CD4-positive, alpha-beta T cell (primary cell): ENCODE measurements at regions not wholly inside any gene's neighbourhood (a gene's known extent, or its start where the extent isn't known, plus 50 kb on each side); places are given as distances from the start of the nearest gene placed in this dataset.

Experiments
- ATAC-seq: fragments of 200-7000 bp; cut with Tn5 transposase; one replicate; pipeline ENCODE4 v1.10.0; 2022; ENCODE audit warnings: mild to moderate bottlenecking; ENCODE audit not compliant: poor library complexity
- CTCF ChIA-PET: fragments of 350-600 bp; sonication (Branson Sonifier 250); formaldehyde crosslinking; loops from one replicate; lab custom pipeline; 2021; ENCODE audit warnings: antibody characterized with exemption, inconsistent platforms; lab: Charles Lee
- POLR2A ChIA-PET: fragments of 350-600 bp; sonication (Branson Sonifier 250); formaldehyde crosslinking; loops from one replicate; lab custom pipeline; 2021; ENCODE audit warnings: antibody characterized with exemption, inconsistent platforms; lab: Charles Lee
- DNase-seq, 14 experiments: peaks; one replicate each; pipeline ENCODE4 v3.0.0-alpha.2; 2013 to 2020; ENCODE audit warnings: mixed read lengths in 2 of 14
- H3K27ac ChIP-seq, 2 donors: one replicate each; pipeline versions ENCODE4 v1.5.1 to v1.7.0; 2013; ENCODE audit warnings: low read length in 2 of 2, low read depth in 1 of 2, mild to moderate bottlenecking in 1 of 2
- H3K27me3 ChIP-seq, 2 experiments: 1 replicate in 1 of 2; 2 replicates in 1 of 2; pipeline versions ENCODE4 v1.6.1 to v1.7.0; 2013; ENCODE audit warnings: low read length in 2 of 2, control low read depth in 1 of 2, mild to moderate bottlenecking in 1 of 2, moderate library complexity in 1 of 2; ENCODE audit not compliant: insufficient read depth in 2 of 2, control insufficient read depth in 1 of 2
- H3K36me3 ChIP-seq: one replicate; pipeline ENCODE4 v1.6.1; 2013; ENCODE audit warnings: low read length, control low read depth; ENCODE audit not compliant: insufficient read depth
- H3K4me1 ChIP-seq: one replicate; pipeline ENCODE4 v1.6.1; 2013; ENCODE audit warnings: low read length, control low read depth; ENCODE audit not compliant: insufficient read depth
- H3K4me3 ChIP-seq: one replicate; pipeline ENCODE4 v1.5.1; 2013; ENCODE audit warnings: mild to moderate bottlenecking, low read length, moderate library complexity
- H3K9me3 ChIP-seq, 2 experiments: 1 replicate in 1 of 2; 2 replicates in 1 of 2; pipeline versions ENCODE4 v1.6.1 to v1.7.0; 2013; ENCODE audit warnings: low read length in 2 of 2, mild to moderate bottlenecking in 2 of 2, control low read depth in 1 of 2, moderate library complexity in 1 of 2; ENCODE audit not compliant: control insufficient read depth in 1 of 2, insufficient read depth in 1 of 2
- H3K27ac Mint-ChIP-seq: one replicate; pipeline ENCODE4 v1.8.0; 2020; ENCODE audit warnings: mixed read lengths
- H3K27me3 Mint-ChIP-seq: one replicate; pipeline ENCODE4 v1.8.0; 2021; ENCODE audit warnings: mixed read lengths
- H3K36me3 Mint-ChIP-seq: one replicate; pipeline ENCODE4 v1.8.0; 2021; ENCODE audit warnings: low read depth, mixed read lengths
- H3K4me1 Mint-ChIP-seq: one replicate; pipeline ENCODE4 v1.8.0; 2021; ENCODE audit warnings: low read depth, mixed read lengths
- H3K4me3 Mint-ChIP-seq: one replicate; pipeline ENCODE4 v1.8.0; 2020; ENCODE audit warnings: mild to moderate bottlenecking, mixed read lengths
- H3K9me3 Mint-ChIP-seq: one replicate; pipeline ENCODE4 v1.8.0; 2020; ENCODE audit warnings: mixed read lengths
- intact Hi-C, 2 experiments: fragments of 100-400 bp; cut with DNase I in 1 of 2; cut with micrococcal nuclease in 1 of 2; formaldehyde crosslinking; loops; one replicate each; pipeline versions ENCODE4 v1.15.1 to v1.9.0; 2023 to 2025; cut with DNase I, micrococcal nuclease
- TF ChIP-seq, protein P1 (sequence below): fragments of 200-600 bp; IDR thresholded peaks from one replicate; pipeline ENCODE4 v1.8.0; 2022; ENCODE audit warnings: antibody characterized with exemption, mild to moderate bottlenecking

DNA sequence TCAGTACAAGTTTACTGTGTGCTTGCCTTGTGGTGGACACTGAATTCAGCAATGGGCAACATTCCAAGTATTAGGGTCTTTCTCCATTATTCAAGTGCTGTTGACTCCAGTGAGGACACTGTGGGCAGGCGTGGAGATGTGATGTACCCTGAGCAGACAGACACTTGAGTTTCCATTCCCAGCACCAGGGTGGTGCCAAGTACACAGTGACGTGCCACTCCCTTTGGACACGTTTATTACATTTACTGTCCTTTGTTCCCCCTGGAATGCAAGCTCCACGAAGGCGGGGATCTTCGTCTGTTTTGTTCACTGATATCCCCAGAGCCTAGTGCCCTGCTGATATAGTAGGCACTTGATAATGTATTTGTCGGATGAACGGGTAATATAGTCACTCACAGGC lies 130.6 kb upstream of the STX18 start:
- Histone ChIP-seq H3K9me3 (no peaks in the 10 kb centered on the region), H3K27ac (no peak overlapping the region), H3K4me1 (no peaks in the 10 kb centered on the region), H3K36me3 (no peaks in the 10 kb centered on the region), H3K4me3 (no peak overlapping the region), H3K27me3 (no peaks in the 10 kb centered on the region)
- TF ChIP-seq, protein P1, sequence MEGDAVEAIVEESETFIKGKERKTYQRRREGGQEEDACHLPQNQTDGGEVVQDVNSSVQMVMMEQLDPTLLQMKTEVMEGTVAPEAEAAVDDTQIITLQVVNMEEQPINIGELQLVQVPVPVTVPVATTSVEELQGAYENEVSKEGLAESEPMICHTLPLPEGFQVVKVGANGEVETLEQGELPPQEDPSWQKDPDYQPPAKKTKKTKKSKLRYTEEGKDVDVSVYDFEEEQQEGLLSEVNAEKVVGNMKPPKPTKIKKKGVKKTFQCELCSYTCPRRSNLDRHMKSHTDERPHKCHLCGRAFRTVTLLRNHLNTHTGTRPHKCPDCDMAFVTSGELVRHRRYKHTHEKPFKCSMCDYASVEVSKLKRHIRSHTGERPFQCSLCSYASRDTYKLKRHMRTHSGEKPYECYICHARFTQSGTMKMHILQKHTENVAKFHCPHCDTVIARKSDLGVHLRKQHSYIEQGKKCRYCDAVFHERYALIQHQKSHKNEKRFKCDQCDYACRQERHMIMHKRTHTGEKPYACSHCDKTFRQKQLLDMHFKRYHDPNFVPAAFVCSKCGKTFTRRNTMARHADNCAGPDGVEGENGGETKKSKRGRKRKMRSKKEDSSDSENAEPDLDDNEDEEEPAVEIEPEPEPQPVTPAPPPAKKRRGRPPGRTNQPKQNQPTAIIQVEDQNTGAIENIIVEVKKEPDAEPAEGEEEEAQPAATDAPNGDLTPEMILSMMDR: no peak
- Mint-ChIP-seq H3K27me3 (no peaks in the 10 kb centered on the region), H3K27ac (no peak overlapping the region), H3K9me3 (no peaks in the 10 kb centered on the region), H3K36me3 (peaks cover 5% of the 10 kb centered on the region), H3K4me3 (no peak overlapping the region), H3K4me1 (no peaks in the 10 kb centered on the region)
- intact Hi-C loops: no loop called here
- CTCF ChIA-PET: no interaction called here
- DNase-seq: no peak
- POLR2A ChIA-PET: no interaction called here
- no peak for ATAC-seq

DNA sequence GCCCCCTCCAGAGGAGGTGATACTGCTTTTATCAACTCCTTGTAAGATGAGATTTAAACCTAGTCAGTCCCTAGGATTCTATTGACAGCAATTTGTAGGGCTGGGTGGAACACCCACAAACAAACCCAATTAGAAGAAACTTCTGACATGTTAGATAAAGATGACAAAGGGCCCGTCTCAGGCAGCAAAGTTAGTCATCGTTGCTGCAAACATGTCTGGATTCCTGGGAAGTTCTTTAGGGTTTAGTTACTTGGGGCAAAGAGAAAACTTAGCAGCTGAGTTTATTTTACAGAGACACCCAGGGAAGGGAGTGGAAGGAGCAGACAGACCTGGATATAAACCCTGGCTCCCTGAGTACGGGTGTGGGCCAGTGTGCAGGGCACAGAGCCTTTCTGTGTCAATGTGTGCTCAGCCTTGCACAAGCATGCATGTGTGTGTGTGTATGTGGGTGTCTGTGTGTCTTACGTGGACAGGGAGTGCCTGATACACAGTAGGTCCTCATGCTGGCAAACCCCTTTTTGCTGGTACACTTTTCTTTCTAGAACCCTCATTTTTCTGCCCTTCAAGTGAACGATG lies 130.0 kb upstream of the STX18 start:
- H3K9me3 ChIP-seq: no peaks in the 10 kb centered on the region
- CTCF ChIA-PET: interaction anchor here (0.6 kb wide), 1 partner anchor 10 kb away, joined by 3 read pairs; no protein-coding TSS in a partner anchor
- POLR2A ChIA-PET: no interaction called here
- no peaks in the 10 kb centered on the region for H3K9me3 Mint-ChIP-seq
- H3K27ac ChIP-seq: no peak overlapping the region
- no peak overlapping the region for H3K4me3 ChIP-seq
- H3K36me3 ChIP-seq: no peaks in the 10 kb centered on the region
- no peaks in the 10 kb centered on the region for H3K4me1 Mint-ChIP-seq
- TF ChIP-seq, protein P1: no peak
- H3K27me3 ChIP-seq: no peaks in the 10 kb centered on the region
- no peaks in the 10 kb centered on the region for H3K4me1 ChIP-seq
- ATAC-seq: no peak
- H3K4me3 Mint-ChIP-seq: no peak overlapping the region
- DNase-seq: no peak
- intact Hi-C loops: no loop called here
- no peaks in the 10 kb centered on the region for H3K27me3 Mint-ChIP-seq
- H3K27ac Mint-ChIP-seq: no peak overlapping the region
- H3K36me3 Mint-ChIP-seq: peaks cover 5% of the 10 kb centered on the region

DNA sequence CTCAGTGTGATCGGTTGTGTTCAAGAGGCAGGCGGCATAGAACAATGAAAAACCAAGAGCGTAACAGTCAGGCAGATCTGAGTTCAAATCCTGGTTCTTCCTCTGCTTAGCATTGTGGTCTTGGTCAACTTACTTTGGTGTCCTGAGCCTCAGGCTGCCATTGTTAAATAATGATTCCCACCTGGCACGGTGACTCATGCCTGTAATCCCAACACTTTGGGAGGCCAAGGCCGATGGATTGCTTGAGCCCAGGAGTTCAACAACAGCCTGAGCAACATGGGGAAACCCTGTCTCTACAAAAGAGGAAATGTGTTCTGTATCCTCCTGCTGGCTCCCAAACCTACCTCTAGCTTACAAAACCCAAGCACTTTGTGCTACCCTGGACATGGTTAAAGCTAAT lies 129.0 kb upstream of the STX18 start:
- peaks cover 5% of the 10 kb centered on the region for H3K36me3 Mint-ChIP-seq
- TF ChIP-seq, protein P1: no peak
- no peak overlapping the region for H3K4me3 Mint-ChIP-seq
- no peaks in the 10 kb centered on the region for H3K27me3 ChIP-seq
- no peaks in the 10 kb centered on the region for H3K9me3 Mint-ChIP-seq
- no peak overlapping the region for H3K4me3 ChIP-seq
- ChIA-PET CTCF (no interaction called here), POLR2A (no interaction called here)
- H3K9me3 ChIP-seq: no peaks in the 10 kb centered on the region
- no peak overlapping the region for H3K27ac ChIP-seq
- intact Hi-C loops: no loop called here
- ATAC-seq (no peak), DNase-seq (no peak)
- H3K27me3 Mint-ChIP-seq: no peaks in the 10 kb centered on the region
- H3K27ac Mint-ChIP-seq: no peak overlapping the region
- no peaks in the 10 kb centered on the region for H3K4me1 ChIP-seq
- no peaks in the 10 kb centered on the region for H3K4me1 Mint-ChIP-seq
- H3K36me3 ChIP-seq: no peaks in the 10 kb centered on the region
